ENCODE measurements at regions not wholly inside any gene's neighbourhood (a gene's known extent, or its start where the extent isn't known, plus 50 kb on each side); places are given as distances from the start of the nearest gene placed in this dataset.

DNA sequence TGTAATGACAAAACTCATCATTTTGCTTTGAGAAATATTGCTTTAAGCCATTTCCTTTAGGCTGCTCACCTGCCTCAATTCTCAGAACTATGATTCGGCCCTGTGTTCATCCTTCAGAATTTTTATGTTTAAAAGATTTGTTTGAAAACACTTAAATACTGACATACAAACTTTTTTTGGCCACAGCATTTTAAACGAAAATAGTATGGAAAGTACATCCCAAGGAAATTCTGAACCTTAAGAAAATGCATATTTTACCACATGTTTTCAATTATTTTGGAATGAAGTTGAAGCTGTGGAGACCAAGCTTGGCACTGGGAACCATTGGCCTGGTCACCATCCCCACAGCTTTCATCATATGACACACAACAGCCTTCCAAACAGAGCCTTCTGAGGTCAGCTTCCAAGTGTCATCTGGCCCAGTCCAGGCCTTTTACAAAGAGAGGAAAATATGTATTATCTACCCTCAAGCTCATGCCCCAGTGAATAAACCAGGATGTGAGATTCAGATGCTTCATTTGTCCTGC, 83.3 kb downstream of the SOD2 start:
- H3K27me3 Mint-ChIP-seq, result peaks cover 5% of the 10 kb centered on the region
- no peak overlapping the region for H3K4me3 Mint-ChIP-seq
- no peak for DNase-seq
- no peak overlapping the region for H3K27ac Mint-ChIP-seq
- intact Hi-C loops (cut with micrococcal nuclease), result no loop called here
- no peaks in the 10 kb centered on the region for H3K36me3 Mint-ChIP-seq (ENCODE audit: low read depth)
- no peaks in the 10 kb centered on the region for H3K4me1 Mint-ChIP-seq
- peaks cover 3% of the 10 kb centered on the region for H3K9me3 Mint-ChIP-seq

DNA sequence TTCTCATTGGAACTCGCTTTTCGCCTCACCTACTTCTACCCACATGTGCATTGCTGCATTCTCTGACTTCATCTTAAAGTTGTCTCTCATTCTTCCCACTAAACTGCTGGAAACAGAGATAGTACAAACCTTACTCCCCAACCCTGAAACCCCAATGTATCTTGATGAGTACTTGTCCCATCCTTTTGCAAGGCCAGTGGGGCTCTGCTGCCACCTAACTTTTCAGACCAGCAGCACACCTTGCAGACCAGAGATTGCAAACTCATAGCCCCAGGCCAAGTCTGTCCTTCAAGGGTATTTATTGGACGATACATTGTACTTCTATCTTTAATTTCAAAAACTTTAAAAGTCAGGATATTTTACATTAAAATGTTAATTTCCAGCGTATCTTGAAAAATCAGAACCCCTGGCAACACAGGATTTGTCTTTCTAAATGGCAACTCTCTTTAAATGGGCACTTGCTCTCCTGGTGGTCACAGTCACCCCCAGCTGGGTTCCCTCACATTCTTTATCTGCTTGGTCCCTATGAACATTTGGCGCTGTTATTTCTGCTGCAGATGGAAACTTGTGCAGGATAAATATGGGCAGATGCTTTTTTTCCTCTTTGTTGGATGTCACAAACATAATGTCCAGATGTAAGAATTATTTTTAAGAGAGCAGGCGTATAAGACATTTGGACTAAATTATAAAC, 83.9 kb downstream of the SOD2 start:
- no peak overlapping the region for H3K4me3 Mint-ChIP-seq
- H3K4me1 Mint-ChIP-seq, result no peaks in the 10 kb centered on the region
- peaks cover 5% of the 10 kb centered on the region for H3K27me3 Mint-ChIP-seq
- intact Hi-C loops (cut with micrococcal nuclease), result no loop called here
- no peaks in the 10 kb centered on the region for H3K36me3 Mint-ChIP-seq (ENCODE audit: low read depth)
- H3K9me3 Mint-ChIP-seq, result no peaks in the 10 kb centered on the region
- no peak for DNase-seq
- no peak overlapping the region for H3K27ac Mint-ChIP-seq

DNA sequence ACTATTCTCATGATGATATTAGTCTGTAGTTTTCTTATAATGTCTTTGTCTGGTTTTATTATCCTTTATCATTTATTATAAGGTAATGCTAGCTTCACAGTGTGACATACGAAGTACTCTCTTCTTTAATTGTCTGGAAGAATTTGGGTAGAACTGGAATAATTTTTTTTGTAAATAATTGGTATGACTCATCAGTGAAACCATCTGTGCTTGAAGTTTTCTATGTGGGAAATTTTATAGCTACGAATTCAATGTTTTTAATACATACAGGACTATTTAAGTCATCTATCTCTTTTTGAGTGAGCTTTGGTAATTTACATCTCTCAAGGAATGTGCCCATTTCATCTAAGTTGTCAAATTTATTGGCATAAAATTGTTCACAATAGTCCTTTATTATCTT, 86.3 kb downstream of the SOD2 start:
- no peaks in the 10 kb centered on the region for H3K9me3 Mint-ChIP-seq
- H3K36me3 Mint-ChIP-seq (ENCODE audit: low read depth), result no peaks in the 10 kb centered on the region
- intact Hi-C loops (cut with micrococcal nuclease), result no loop called here
- H3K27ac Mint-ChIP-seq, result no peak overlapping the region
- H3K4me1 Mint-ChIP-seq, result no peaks in the 10 kb centered on the region
- H3K27me3 Mint-ChIP-seq, result peaks cover 5% of the 10 kb centered on the region
- no peak overlapping the region for H3K4me3 Mint-ChIP-seq
- DNase-seq, result no peak

DNA sequence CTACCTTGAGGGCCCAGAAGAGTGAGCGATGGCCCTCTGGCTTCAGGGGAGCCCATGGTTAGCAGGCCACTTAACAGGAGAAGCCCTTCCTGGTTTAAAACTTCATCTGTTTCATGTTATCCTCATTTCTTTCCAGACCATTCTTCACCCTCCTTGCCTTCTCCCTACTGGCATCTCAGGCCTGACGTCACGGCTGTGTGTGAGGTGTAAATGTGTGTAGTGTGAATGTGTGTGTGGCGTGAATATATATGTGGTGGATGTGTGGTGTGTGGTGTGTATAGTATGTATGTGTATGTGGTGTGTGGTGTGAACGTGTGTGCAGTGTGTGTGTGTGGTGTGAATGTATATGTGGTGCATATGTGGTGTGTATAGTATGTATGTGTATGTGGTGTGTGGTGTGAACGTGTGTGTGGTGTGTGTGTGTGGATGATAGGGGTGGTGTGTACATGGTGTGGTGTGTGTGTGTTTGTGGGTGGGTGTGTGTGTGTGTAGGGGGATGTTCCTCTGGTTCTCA, 88.5 kb downstream of the SOD2 start:
- H3K36me3 Mint-ChIP-seq (ENCODE audit: low read depth), result no peaks in the 10 kb centered on the region
- intact Hi-C loops (cut with micrococcal nuclease), result no loop called here
- no peak overlapping the region for H3K27ac Mint-ChIP-seq
- no peaks in the 10 kb centered on the region for H3K9me3 Mint-ChIP-seq
- DNase-seq, result no peak
- H3K4me1 Mint-ChIP-seq, result no peaks in the 10 kb centered on the region
- no peak overlapping the region for H3K4me3 Mint-ChIP-seq
- peaks cover 7% of the 10 kb centered on the region for H3K27me3 Mint-ChIP-seq

DNA sequence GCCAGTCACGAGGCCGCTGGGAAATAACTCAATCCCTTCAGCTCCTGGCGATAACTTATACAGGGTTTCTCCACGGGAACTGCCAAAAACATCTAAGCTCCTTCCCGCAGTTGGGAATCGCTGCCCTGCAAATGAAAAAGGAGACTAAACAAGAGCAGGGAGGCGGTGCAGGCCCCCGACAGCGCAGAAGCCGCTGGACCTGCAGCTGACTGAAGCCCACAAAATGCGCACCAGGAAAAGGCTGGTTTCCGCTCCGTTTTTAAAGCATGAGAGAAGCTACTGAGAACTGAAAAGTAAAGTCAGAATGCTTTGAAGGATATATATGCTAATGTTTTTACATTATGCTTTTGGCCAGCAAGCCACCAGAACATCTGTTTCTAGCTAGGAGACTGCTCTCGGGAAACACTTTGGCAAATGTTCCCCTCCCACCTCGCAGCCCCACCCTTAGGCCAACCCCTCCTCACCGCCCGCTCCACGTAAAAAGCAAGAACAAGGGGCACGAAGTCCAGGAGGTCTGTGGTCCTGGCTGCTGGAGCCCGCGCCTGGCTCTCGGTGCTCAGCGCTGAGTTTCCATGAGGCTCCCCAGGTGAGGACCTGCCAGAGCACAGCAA, 90.5 kb downstream of the SOD2 start:
- Mint-ChIP-seq H3K4me3 (no peak overlapping the region), H3K36me3 (ENCODE audit: low read depth) (no peaks in the 10 kb centered on the region), H3K27me3 (peaks cover 2% of the 10 kb centered on the region), H3K27ac (no peak overlapping the region), H3K9me3 (no peaks in the 10 kb centered on the region), H3K4me1 (no peaks in the 10 kb centered on the region)
- DNase-seq, result no peak
- intact Hi-C loops (cut with micrococcal nuclease), result no loop called here

DNA sequence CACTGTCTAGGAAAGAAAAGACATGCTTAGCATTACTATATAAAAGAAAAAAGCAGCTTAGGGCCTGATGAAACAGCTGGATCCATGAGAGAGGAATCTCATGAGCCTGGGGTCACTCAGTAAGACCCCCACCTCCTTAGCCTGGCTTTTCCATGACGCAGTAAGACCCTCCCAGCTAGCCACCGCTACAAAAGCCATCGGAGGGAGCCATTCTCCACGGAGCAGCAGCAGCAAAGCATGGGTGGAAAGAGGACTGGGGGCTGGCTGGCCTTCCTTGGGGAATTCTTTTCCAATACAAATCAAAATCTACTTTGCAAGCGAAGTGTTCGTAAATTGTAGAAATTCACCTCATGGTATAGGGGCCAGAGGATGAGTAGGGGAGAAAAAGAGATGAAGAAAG, 91.8 kb downstream of the SOD2 start:
- intact Hi-C loops (cut with micrococcal nuclease), result no loop called here
- Mint-ChIP-seq H3K4me3 (no peak overlapping the region), H3K9me3 (no peaks in the 10 kb centered on the region), H3K27ac (no peak overlapping the region), H3K4me1 (no peaks in the 10 kb centered on the region), H3K27me3 (peaks cover 2% of the 10 kb centered on the region), H3K36me3 (ENCODE audit: low read depth) (no peaks in the 10 kb centered on the region)
- no peak for DNase-seq

DNA sequence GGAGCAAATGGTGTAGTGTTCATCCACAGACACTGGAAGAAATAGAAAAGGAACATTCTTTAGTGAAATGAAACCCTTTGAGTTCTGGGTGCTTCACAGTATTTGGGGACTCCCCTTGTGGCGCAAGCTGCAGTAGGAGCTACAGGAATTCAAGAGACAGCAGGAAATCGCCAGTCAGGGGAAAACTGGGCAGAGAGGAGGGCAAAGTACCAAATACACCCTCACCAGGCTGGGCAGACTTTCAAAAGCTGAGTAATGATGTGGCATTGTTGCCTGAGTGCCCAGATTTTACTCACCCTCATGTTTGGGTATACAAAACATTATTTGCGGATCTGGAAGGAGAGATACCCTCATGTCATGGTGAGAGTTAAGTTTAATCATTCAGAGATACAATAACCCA, 97.9 kb downstream of the SOD2 start:
- Mint-ChIP-seq H3K4me3 (no peak overlapping the region), H3K4me1 (peaks cover 8% of the 10 kb centered on the region), H3K9me3 (no peaks in the 10 kb centered on the region), H3K27ac (peak overlapping the region; percentile 76), H3K36me3 (ENCODE audit: low read depth) (no peaks in the 10 kb centered on the region), H3K27me3 (peaks cover 3% of the 10 kb centered on the region)
- intact Hi-C loops (cut with micrococcal nuclease), result no loop called here
- no peak for DNase-seq

DNA sequence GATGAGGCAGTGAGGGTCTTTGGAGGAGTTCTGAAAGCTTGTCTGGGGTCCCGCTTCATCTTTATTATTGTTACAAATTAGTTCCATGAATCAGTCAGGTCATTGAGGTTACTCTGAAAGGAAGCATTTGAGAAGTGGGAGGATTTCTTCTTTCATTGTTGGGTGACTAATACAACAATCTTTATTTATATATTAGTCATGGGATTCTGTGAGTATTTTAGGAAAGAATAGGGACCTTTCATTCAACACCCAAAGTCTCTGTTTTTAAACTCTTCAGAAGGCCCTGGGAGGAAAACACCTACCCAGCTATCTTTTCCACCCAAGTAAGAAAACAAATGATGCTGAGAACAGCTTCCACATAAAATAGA, 98.3 kb downstream of the SOD2 start:
- peaks cover 2% of the 10 kb centered on the region for H3K27me3 Mint-ChIP-seq
- H3K27ac Mint-ChIP-seq, result peak overlapping the region; percentile 76
- no peaks in the 10 kb centered on the region for H3K9me3 Mint-ChIP-seq
- no peak overlapping the region for H3K4me3 Mint-ChIP-seq
- DNase-seq, result no peak
- intact Hi-C loops (cut with micrococcal nuclease), result no loop called here
- peaks cover 8% of the 10 kb centered on the region for H3K4me1 Mint-ChIP-seq
- no peaks in the 10 kb centered on the region for H3K36me3 Mint-ChIP-seq (ENCODE audit: low read depth)

DNA sequence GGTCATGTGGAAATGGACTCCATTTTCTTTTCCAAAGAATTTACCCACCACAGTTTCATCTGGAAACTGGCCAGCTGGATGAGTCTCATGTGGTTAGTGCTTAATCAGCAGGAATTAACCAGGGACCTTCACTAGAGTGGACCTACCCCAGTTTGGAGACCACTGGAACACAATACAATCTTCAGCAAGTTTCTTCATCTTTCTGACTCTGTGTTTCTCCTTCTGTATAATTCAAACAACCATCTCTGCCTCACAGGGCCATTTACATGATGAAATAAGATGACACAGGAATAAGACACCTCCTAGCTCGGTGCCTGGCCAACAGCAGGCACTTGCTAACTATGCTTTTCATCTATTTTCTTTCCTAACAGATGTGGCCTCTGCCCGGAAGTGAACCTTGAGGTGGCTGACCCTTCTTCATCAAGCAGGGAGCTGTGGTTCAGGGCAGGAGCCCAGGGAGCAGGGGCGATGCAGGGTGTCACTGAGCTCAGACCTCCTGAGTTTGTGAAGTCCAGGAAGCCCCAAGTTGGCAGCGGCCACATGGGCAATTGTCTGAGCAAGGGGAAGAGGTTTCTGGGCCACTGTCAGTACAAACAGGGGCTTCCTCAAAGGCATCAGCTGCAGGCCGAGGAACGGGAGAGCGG, 98.8 kb downstream of the SOD2 start:
- no peak for DNase-seq
- intact Hi-C loops (cut with micrococcal nuclease), result no loop called here
- Mint-ChIP-seq H3K27ac (no peak overlapping the region), H3K4me1 (peaks cover 8% of the 10 kb centered on the region), H3K36me3 (ENCODE audit: low read depth) (no peaks in the 10 kb centered on the region), H3K4me3 (no peak overlapping the region), H3K9me3 (no peaks in the 10 kb centered on the region), H3K27me3 (peaks cover 2% of the 10 kb centered on the region)

DNA sequence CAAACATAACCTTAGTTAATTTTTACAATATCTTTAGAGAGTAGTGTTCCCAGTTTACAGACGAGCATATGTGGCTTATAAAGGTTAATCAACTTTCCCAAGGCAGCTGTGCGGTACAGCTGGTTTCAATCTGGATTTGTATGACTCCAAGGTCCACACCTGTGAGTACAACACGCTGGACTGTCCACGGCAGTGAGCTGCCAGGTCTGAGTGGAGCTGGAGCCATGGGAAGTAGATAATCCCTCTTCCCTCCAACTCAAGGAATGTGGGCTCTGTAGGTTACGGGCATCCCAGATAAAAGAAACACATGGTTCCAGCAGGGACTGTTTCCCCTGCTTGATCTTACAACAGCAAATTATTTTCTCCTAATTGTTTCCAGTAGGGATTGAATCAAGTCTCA, 102.2 kb downstream of the SOD2 start:
- no peak for DNase-seq
- no peaks in the 10 kb centered on the region for H3K9me3 Mint-ChIP-seq
- no peak overlapping the region for H3K27ac Mint-ChIP-seq
- no peak overlapping the region for H3K4me3 Mint-ChIP-seq
- H3K36me3 Mint-ChIP-seq (ENCODE audit: low read depth), result no peaks in the 10 kb centered on the region
- peaks cover 8% of the 10 kb centered on the region for H3K4me1 Mint-ChIP-seq
- H3K27me3 Mint-ChIP-seq, result peaks cover 10% of the 10 kb centered on the region
- intact Hi-C loops (cut with micrococcal nuclease), result no loop called here

DNA sequence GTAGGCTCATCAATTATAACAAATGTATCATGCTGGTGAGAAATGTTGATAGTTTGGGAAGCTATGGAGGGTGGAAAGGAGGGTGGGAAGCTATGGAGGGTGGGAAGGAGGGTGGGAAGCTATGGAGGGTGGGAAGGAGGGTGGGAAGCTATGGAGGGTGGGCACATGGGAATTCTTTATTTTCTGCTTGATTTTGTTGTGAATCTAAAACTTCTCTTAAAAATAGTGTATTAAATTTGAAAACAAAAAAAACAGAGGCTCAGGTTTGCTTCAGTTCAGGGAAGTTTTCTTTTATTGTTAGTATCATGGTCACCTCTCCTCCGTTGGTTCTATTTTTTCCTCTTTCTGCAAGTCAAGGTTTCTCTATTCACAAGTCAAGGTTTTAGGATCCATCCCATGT, 106.4 kb downstream of the SOD2 start:
- DNase-seq, result no peak
- H3K4me1 Mint-ChIP-seq, result no peaks in the 10 kb centered on the region
- H3K27ac Mint-ChIP-seq, result no peak overlapping the region
- intact Hi-C loops (cut with micrococcal nuclease), result no loop called here
- no peak overlapping the region for H3K4me3 Mint-ChIP-seq
- no peaks in the 10 kb centered on the region for H3K36me3 Mint-ChIP-seq (ENCODE audit: low read depth)
- peaks cover 12% of the 10 kb centered on the region for H3K27me3 Mint-ChIP-seq
- H3K9me3 Mint-ChIP-seq, result no peaks in the 10 kb centered on the region

DNA sequence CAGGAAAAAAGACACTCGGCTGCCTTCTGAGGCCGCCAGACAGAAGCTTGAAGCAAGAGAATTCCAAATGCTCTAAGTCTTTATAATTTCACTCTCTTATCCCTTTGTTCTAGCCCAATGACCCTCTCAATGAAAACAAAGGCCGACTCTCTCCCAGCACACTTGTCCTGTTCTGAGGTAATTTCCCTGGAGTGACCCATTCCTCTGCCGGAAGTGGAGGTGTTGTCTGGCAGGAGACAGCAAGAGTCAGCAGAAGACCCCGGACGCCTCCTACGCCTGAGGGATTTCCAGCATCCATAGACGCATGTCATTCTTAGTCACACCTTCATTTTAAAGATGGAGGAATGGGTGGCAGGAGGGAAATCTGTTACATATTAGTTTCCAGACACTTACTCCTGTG, 110.3 kb downstream of the SOD2 start:
- Mint-ChIP-seq H3K27ac (no peak overlapping the region), H3K36me3 (ENCODE audit: low read depth) (no peaks in the 10 kb centered on the region), H3K4me1 (no peaks in the 10 kb centered on the region), H3K4me3 (no peak overlapping the region), H3K9me3 (no peaks in the 10 kb centered on the region), H3K27me3 (peaks cover 12% of the 10 kb centered on the region)
- DNase-seq, result no peak
- intact Hi-C loops (cut with micrococcal nuclease), result no loop called here

DNA sequence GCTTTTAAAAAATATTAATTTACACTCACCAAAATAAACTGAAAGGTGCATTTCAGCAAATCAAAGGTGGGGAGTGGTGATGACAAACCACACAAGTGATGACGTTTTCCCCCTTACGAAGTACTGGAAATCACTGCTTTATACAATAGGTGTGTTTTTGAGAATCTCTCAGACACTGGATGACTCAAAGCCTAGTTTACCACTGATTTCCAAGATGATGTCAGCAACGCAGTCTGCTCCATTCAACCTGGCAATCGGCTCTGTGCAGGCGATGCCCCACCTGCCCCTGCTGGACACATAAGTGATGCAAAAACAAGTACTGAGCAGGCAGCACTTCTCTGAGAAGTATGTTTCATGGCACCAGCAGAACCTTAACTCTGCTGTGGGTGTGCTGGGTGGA, 114.4 kb downstream of the SOD2 start:
- Mint-ChIP-seq H3K27me3 (peaks cover 2% of the 10 kb centered on the region), H3K4me1 (no peaks in the 10 kb centered on the region), H3K27ac (no peak overlapping the region), H3K9me3 (no peaks in the 10 kb centered on the region), H3K36me3 (ENCODE audit: low read depth) (no peaks in the 10 kb centered on the region), H3K4me3 (no peak overlapping the region)
- DNase-seq, result no peak
- intact Hi-C loops (cut with micrococcal nuclease), result no loop called here

DNA sequence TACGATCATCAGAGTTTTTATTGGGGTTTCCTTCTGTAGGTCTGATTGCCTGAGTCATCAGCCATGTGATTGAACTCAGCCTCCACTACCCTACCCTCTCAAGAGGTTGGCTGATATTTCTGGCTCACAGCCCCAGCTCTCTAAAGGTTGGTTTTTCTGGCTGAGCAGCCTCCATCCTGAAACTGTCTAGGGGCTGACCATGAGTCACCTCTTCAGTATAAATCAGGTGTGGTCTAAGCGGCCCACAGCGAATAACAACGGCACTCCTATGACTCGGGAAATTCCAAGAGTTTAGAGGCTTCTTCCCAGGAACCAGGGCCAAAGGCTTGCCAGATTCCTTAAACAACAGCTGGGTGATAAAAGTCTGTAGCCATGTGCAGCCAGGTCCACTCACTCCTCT, 115.5 kb downstream of the SOD2 start:
- Mint-ChIP-seq H3K4me1 (no peaks in the 10 kb centered on the region), H3K4me3 (no peak overlapping the region), H3K27me3 (no peaks in the 10 kb centered on the region), H3K9me3 (no peaks in the 10 kb centered on the region), H3K27ac (no peak overlapping the region), H3K36me3 (ENCODE audit: low read depth) (no peaks in the 10 kb centered on the region)
- DNase-seq, result no peak
- intact Hi-C loops (cut with micrococcal nuclease), result no loop called here

All from activated CD4-positive, alpha-beta T cell treated with anti-CD3 and anti-CD28 coated beads, Interleukin-2, amount 10 ng/mL, durations not matched to agents 24 days and 14 days (primary cell).